ENCODE measurements at regions not wholly inside any gene's neighbourhood (a gene's known extent, or its start where the extent isn't known, plus 50 kb on each side); places are given as distances from the start of the nearest gene placed in this dataset.
"Not testable (repeated sequence)": the region's sequence is repeated elsewhere in the genome, so short reads cannot be mapped to it uniquely, and the experiment has no call there.

DNA sequence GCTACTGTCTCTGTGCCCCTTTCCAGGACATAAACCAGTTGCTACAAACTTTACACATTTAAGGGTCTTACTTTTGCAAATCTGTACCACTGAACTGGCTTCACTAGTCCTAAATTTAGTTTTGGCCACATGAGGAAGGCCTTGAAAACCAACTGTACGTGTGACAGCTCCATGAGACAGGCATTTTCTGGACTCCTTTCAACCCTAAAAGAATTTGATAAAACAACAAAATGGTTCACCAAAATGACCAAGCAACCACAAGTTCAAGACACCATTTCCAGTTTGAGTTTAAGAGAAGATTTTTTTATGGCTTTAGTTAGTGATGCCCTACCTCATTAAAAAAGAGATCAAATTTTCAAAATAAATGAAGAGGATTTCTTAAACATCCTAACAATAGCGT, 246.4 kb downstream of the ZNF674 start:
- DNase-seq (ENCODE audit: low read depth), result no peak

DNA sequence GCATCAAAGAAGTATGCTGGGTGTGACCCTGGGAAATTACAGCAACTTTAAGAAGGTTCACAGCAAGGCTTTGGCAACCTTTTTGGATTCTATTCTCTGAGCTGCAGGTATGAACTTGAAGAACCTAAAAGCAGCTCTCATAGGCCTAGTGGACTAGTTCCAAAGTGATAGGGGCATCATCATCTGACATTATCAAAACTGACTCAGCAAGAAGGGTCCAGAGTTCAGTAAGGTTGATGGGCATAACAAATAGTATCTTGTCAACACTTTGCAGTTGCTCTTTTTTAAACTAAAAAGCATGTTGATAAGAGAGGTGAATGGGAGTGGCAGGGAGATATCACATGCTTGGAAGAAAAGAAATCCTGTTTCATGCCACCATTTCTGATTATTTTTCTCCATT, 249.3 kb downstream of the ZNF674 start:
- no peak for DNase-seq (ENCODE audit: low read depth)

DNA sequence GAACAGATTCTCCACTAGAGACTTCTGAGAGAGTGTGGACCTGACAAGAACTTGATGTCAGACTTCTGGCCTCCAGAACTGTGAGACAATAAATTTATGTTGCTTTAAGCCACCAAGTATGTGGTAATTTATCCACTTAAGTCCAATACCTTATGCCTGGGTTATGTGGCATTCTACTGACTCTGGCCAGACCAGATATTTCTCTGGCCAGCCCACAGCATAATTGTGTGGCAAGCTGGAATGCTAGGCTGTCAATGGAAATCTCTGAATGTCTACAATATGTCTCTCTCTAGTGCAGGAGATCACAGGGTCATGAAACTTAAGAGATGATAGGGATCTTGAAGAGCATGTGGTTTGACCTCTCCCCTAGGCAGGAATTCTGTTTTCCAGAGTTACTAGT, 251.0 kb downstream of the ZNF674 start:
- no peak for DNase-seq (ENCODE audit: low read depth)

DNA sequence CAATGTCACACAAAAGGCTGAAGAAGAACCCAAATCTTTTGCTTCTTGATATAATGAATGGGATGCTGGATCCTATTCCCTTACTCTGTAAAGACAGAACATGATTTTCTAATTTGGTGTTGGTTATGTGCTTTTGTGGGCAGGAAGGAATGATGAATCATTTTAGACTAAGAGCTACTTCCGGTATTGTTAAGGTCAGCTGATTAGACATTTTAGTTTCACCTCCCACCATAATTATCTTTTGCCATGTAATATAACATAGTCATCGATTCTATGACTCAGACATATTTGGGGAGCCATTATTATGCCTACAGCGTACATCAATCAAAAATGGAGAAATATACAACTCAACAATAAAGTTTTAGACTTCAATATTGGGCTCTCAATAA, 265.3 kb downstream of the ZNF674 start:
- DNase-seq (ENCODE audit: low read depth), result no peak

DNA sequence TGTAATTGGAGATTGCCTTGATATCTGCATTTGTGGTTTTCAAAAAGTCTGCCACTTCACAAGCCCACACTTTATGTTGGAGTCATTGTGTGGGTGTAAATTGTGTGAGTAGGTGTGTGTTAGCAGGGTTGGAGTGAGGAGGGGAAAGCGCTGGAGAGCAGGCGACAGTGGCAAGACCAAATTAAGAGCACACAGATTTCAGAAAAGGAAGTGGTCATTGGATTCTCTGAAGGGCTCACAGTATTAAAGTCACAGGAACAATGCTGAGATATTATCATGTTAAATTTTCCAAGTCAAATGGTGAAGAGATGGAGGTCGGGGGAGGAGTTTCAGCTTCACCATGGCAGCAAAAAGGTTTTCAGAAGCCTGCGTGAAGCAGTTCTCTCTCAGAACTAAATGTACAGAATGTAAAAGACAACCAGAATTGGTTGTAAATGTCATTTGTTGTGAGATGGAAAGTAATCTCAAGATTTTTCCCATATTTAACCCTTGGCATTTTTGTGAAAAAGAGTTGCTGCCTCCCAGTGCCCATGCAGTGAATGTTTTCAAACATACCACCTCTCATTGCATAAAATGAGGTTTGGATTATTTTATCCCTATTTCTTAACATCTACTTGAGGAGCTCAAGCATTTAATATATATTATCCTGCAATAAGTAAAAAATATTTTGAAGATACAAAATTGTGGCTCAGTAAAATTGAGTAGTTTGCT, 265.9 kb downstream of the ZNF674 start:
- no peak for DNase-seq (ENCODE audit: low read depth)

DNA sequence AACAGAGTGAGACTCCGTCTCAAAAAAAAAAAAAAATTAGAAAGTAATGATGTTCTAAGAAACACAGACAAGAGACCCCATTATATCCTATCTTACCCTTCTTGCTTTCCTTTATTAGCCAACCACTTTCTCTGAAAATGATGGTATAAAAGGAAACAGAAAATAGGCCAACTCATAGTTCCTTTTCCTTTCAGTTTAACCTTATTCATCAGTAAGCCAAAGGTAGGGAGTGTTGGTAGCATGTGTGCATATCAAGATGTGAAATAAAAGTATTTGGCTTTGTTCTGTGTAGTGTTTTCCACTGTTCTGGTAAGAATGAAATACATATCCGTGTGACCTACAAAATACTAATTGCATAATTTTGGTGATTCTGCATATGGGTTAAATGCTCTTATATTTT, 266.6 kb downstream of the ZNF674 start:
- no peak for DNase-seq (ENCODE audit: low read depth)

DNA sequence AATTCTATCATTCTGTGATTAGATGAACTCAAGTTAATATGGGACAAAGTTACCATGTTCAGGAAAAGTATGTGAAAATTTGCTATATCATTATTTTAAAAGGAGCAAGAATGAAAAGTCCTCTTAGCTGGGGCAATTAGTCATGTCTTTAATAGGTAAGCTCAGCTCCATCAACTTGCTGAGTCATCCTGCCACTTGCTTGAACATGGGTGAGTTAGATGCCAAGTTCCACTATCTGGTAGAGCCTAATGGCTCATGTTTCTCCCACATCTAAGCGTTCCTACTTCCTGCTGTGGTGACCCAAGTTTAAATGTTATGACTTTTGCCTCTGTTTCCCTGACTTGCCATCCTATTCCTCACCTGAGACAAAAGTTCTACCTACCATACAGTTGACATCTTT, 276.8 kb downstream of the ZNF674 start:
- DNase-seq (ENCODE audit: low read depth), result no peak

DNA sequence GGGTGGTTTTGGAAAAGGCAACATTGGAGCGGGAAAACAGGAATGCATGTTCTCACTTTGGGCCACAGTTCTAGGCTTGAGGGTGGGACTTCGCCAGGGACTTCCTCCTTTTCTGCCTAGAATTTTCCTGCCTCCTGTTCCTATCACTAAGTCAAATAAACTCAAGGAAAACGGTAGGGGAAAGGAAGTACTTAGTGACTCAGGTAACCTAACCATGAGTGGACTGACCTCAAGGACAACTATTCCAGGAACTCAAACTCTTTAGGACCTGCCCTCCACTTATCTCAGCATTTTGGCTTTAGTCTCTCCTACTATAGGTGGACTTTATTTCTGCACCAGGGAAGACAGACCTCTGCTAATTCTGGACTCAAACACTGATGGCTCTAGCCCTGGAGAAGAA, 281.7 kb downstream of the ZNF674 start:
- DNase-seq (ENCODE audit: low read depth), result no peak

DNA sequence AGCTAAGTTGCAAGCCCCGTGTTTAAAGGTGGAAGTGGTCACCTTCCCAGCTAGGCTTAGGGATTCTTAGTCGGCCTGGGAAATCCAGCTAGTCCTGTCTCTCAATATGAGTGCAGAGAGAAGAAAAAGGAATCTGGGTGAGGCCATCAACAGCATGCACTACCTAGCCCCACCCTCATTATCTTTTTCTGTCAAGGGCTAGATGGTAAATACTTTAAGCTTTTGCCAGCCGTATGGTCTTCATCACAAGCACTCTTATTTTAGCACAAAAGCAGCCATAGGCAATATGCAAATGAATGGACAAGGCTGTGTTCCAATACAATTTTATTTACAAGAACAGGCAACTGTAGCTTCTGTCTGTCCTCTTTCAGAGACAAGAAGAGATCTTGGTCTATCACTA, 282.9 kb downstream of the ZNF674 start:
- no peak for DNase-seq (ENCODE audit: low read depth)

DNA sequence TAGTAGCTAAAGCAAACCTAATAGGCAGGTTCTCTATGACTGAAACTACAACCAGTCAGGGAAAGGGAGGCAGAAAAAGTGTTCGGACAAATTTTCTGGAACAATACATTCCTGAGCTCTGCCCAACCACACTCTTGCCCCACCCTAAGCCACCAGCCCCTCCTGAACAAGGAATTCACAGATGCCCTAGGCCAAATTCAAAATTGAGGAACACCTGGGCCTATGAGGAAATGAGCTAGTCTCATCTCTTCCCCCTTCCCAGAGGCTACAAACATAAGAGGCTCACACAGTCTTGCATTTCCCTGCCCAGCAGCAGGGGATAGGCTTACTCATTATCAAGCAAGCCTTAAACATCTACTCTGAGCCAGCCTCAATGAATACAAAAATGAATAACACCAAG, 284.7 kb downstream of the ZNF674 start:
- no peak for DNase-seq (ENCODE audit: low read depth)

DNA sequence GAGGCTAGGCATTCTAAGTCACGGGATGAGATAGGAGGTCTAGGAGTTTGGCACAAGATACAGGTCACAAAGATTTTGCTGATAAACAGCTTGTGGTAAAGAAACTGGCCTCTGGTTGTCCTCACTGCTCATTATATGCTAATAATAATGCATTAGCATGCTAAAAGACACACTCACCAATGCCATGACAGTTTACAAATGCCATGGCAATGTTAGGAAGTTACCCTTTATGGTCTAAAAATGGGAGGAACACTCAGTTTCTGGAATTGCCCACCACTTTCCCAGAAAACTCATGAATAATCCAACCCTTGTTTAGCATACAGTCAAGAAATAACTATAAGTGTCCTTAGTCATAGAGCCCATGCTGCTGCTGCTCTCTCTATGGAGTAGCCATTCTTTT, 286.9 kb downstream of the ZNF674 start:
- DNase-seq (ENCODE audit: low read depth), result no peak

DNA sequence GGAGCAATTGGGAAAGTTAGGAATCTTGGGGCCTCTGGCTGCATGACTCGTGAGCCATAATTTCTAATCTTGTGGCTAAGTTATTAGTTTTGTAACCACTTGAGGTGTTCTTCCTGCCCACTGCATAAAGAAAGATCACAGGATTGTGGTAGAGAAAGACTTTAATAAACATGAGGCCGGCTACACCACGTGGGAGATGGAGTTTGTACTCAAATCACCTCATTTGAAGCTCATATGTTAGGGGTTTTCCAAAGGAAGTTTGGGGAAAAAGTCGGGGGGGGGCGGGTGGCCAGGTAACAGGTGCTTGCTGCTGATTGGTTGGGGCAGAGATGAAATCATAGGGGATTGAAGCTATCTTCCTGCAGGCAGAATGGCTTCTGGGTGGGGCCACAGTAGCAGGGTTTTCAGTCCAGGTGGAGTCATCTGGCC, 287.8 kb downstream of the ZNF674 start:
- DNase-seq (ENCODE audit: low read depth), result no peak

DNA sequence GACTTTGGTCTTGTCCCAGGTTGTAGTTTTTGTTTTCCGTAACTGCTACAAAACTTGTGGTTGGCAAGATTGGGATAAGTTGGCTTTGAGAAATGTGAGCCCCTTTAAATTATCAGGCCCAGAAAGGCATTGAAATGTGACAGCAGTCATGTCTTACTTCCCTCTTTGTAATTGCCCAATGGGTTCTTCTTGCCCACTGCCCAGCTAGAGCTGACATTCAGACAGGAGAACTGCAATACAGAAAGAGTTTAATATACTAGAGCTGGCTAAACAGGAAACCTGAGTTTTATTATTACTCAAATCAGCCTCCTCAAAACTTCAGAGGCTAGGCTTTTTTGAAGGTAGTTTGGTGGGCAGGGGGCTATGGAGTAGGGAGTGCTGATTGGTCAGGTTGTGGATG, 288.3 kb downstream of the ZNF674 start:
- DNase-seq (ENCODE audit: low read depth), result no peak

DNA sequence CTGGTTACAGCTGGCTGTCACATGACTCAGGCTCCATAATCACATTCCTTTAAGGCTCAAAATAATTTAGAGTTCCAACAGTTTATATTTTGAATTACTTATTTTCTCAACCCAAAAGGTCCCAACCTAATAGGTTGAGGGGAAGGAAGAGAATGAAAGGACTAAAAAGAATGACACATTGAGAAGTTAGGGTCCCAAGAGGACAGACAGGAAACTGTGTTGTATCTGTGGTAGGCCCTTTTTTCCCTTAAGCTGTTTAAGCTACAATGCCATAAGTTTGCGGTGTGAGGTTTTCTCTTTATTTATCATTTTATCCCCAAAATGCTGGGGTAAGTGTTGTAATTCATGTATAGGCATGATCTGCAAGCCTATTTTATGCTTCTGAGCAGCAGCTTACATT, 290.2 kb downstream of the ZNF674 start:
- DNase-seq (ENCODE audit: low read depth), result no peak

DNA sequence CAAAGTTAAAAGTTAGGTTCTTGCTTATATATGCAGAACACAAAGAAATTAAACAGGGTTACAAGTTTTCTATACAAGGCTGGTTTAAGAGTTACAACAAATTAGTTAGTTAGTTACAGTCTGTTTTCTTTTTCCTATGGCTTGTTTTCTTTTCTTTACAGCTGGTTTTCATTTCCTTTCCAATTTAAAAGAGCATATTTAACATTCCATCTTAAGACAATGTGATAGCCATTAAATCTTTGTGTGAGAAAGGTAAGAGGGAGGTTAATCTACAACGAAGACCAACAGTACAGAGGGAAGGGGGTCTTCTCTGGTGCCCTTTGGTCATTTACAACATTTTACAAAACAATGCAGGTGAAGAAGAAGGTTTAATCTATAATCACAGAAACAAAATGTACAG, 290.6 kb downstream of the ZNF674 start:
- no peak for DNase-seq (ENCODE audit: low read depth)

DNA sequence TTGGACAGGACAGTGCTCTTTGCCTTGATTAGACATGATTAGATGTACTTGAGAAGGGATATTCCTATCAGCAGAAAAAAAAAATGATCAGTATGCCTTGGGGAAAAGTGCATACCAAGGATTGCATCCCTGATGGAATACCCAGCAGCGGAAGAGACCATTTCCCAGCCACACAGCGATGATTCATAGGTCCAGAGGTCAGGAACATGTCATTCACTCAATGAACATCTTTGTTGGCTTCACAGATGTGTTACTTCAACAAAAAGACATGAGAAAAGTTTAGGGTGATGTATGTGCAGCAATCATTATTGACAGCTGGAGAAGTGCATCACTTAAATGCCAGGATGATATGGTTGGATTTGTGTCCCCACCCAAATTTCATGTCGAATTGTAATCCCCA, 293.5 kb downstream of the ZNF674 start:
- DNase-seq (ENCODE audit: low read depth), result no peak

DNA sequence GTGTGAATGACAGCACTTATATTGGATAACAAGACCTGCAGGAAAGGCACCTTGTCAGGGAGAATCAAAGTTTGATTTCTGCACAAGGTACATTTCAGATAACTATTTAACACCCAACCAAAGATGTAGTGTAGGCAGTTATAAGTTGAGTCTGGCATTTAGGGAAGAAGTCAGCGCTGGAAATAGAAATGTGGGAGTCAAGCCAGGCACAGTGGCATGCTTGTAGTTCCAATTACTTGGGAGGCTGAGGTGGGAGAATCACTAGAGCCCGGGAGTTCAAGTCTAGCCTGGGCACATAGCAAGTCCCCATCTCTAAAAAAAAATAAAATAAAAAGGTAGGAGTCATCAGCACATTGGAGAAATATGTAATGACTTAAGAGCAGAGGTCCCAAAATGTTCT, 295.1 kb downstream of the ZNF674 start:
- DNase-seq (ENCODE audit: low read depth), result no peak

DNA sequence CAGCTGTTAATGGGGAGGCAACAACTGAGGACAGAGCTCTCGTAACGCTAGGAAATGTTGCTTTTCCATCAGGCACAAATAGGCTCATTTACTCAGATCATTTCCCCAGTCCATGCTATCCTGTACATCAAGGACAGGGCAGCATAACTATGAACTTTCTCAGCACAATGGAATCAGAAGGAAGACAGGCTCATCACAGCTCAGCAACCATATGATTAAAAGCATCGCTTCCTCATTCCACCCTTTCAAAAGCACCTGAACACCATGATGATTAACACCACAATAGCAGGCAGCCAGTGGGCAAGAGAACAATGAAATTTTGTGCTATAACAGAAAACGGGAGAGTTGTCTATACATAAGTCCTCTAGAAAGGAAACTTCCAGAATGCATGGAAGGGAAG, 297.8 kb downstream of the ZNF674 start:
- DNase-seq (ENCODE audit: low read depth), result no peak

DNA sequence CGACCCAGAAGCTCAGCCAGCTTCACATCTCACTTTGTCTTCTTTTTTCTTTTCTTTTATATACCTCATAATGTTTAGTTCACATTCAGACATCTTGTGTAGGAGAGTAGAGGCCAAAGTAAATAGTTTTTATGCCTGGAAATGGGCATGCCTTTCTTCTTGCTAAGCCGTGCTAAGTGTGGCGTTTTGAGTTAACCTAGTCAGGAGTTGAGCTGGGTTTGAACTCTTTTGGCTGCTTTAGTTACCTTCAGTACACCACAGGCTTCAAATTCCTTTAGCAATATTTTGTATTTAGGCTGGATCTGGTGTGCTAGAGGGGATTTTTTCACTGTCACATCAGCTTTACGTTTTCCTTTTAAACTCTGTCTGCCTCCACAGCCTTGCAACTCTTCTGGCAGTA, 300.8 kb downstream of the ZNF674 start:
- no peak for DNase-seq (ENCODE audit: low read depth)

DNA sequence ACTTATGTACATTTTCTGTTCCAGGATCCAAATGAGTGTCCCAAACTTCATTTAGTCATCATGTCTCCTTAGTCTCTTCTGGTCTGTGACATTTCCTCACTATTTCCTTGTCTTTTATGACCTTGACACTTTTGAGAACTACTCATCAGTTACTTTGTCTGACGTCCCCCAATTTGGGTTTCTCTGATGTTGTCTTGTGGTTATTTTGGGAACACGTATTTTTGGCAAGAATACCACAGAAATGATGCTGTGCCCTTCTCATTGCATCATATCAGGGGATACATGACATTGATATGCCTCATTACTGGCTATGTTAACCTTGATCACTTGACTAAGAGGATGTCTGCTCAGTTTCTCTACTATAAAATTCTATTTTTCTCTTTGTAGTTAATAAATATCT, 308.8 kb downstream of the ZNF674 start:
- no peak for DNase-seq (ENCODE audit: low read depth)

DNA sequence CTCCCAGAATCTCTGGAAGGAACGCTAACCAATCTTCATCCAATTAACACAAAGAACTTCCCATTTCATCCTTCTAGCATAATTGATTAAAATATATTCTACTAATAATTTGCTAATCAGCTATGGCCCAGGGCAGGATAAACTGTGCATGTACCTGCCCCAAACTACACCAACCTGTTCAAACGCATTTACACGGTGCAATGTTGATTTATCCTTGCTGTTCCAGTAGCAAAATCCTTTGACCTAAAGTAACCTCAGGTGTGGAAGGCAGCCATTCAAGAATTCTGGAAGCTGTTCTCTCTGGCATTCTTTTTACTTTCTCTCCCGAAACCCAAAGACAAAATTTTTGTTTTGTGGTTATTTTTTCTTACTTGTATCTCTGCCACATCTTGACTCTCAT, 309.4 kb downstream of the ZNF674 start:
- DNase-seq (ENCODE audit: low read depth), result no peak

DNA sequence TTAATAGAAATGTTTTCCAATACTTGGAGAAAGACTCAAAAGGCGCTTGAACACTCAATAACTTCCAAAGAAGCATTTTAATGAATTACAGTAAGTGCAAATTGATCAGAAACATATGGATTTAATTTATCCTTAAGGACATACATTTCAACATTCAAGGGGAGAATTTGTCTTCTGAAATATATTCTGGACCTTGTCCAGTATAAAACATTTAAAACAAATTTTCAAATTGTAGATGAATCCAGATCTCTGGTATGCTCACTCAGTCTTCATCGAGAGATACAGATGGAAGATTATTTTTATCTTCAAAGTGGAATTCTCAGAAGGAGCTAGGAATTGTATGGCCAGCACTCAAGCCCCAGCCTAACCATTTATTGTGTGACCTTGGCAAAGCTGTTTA, 310.4 kb downstream of the ZNF674 start:
- DNase-seq (ENCODE audit: low read depth), result no peak

DNA sequence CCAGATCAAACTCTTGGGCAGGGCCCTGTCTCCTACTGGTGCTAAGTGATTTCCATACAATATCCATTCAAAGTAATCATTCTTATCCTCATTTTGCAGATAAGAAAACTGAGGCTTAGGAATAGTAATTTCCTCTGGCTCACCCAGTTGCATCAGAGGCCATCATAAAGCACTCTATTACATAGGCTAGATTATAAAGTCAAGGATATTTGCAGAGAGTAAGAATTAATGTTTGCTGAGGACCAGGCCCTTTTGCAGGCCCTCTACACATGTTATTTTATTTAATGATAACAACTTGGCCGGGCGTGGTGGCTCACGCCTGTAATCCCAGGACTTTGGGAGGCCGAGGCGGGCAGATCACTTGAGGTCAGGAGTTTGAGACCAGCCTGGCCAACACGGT, 316.8 kb downstream of the ZNF674 start:
- DNase-seq (ENCODE audit: low read depth), result no peak

DNA sequence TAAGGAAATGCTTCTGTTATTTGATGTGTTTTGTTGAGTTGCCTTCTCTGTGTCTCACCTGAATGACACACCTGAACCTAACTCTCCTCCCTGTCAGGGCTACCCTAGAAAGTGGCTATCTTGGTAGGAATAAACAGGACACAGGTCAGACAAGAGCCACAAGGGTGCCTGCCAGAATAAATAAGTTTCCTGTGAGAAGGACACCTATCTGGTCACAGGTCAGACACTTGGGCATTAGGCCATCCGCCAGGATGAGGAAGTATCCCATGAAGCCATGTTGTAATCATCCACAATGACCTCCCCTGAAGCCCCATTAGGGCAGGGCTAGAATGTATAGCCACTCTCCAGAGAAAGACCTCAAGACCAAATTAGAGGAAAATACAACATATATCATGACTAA, 318.8 kb downstream of the ZNF674 start:
- DNase-seq (ENCODE audit: low read depth), result no peak

DNA sequence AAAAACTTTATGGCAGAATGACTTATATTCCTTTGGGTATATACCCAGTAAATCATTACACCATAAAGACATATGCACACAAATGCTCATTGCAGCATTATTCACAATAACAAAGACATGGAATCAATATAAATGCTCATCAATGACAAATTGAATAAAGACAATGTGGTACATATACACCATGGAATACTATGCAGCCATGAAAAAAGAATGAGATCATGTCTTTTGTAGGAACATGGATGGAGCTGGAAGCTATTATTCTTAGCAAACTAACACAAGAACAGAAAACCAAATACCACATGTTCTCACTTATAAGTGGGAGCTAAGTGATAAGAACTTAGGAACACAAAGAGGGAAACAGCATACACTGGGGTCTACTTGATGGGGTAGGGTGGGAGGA, 321.7 kb downstream of the ZNF674 start:
- not testable (repeated sequence) for DNase-seq (ENCODE audit: low read depth)
